HG03175 (cell line): ENCODE measurements at regions not wholly inside any gene's neighbourhood (a gene's known extent, or its start where the extent isn't known, plus 50 kb on each side); places are given as distances from the start of the nearest gene placed in this dataset.

Experiments
- ATAC-seq: cut with Tn5 transposase; IDR thresholded peaks from one replicate; pipeline ENCODE4 v1.9.1; 2021; ENCODE audit warnings: mild to moderate bottlenecking, moderate library complexity; ENCODE audit not compliant: unreplicated experiment

DNA sequence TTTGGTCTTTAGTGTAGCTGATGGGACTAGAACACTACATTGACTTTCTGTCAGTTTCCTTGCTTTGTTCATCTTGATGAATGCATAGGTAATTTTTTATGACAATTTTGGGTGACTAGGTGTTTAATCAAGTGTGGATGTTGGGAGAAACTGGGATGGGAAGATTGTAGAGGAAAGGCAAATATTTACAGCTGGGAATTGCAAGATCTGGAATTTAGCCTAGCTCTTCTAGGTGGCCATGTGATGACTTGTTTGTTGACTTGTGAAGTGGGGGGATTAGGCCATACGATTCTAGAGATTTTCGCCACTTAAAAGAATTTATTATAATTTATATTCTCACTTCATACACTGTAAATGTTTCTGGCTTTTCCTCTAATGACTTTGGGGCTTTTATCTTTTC, 480.3 kb upstream of the GOT2 start:
- ATAC-seq, result no peak

DNA sequence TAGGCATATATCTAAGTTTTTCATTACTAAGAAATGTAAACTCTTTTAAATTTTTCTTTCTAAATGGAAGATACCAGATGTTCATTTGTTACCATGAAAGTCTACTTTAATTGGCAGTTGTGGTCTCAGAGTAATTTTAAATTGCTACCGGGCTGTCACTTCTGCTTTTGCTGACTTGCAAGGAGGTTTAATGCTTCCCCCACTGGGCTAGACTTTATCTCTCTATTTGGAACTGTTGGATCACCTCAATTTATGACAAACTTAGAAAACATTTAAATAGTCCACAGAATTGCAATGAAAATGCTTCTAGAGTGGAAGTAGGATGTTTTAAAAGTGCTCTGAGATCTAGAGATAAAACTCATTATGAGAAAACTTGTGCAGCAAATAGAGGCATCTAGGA, 479.8 kb upstream of the GOT2 start:
- no peak for ATAC-seq

DNA sequence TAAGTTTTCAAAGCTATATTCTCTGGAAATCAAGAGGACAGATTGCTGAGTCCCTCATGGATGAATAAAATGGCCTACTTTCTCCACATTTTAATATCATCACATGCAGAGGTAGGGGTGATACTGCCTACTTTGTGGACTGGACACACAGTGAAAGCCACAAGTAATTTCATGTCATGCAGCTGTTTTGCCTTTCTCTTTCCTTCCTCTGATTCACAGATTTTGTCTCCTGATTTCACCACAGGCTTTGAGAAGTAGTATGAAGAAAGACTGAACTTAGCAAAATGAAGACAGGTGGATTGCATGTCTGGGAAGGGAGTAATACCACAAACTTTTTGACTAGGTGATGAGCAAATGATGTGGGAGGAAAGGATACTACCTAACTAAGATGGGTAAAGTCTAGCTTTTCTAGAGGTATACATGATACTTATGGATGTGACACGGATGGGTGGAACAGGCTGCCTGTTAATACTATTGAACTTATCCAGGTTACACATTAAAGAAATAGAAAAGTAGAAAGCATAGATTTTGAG, 478.4 kb upstream of the GOT2 start:
- no peak for ATAC-seq

DNA sequence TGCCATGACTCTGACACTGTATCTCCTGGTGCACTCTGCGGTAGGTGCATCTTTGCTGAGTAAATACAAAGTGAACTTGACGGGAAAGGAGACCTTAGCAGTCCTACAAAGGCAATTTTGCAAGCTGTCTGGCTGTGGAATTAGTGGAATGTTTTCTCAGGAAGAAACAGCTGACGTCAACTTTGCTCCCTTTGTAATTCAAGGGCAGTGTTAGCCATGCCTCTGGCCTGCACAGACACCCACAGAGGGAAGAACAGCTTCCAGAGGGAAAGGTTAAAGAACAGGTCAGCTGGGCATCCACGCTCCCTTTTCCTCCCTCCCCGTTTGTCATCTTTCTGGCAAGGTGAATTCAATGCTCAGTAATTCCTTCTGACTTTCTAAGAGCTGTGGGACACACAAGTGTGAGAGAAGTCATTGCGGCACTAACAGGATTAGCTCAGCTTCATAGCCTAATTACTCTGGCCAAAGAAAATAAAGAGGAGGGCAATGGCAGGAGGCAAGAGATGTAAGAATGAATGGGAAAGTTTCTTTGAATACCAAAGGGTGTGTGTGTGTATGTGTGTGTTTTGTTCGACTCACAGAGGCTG, 476.9 kb upstream of the GOT2 start:
- no peak for ATAC-seq

DNA sequence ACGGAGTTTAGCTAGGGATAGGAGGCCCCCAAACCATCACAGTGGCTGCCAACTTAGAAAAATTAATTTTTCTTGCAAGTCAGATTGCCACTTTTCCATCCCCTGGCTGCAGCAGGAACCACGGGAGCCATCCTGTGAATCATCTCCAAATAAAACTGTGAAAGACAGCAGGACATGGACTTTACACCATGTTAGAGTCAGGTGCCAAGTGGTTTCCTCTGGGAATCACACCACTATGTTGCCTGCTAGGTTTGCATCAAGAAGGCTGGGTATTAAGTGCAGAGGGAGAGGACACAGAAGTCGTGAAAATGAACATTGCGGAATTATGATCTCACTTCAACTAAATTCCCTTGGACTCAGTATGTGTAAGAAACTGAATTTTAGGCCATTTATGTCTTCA, 471.3 kb upstream of the GOT2 start:
- no peak for ATAC-seq

DNA sequence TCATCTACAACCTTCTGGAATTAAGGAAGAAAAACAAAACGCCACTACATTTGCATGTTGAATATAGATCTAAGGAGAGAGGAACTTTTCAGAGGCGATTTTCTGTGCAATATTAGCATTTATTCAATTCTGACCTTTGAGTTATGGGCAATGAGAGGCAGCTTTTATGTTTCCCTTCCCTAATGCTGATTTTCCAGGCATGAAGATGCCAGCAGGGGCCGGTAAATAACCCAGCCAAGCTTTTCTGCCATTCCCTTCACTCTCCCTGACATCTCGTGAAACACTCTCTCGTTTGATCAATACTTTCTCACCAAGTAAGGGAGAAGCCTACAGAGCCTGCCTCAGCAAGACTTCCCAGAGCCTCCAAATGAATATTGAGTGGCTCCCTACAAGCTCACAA, 470.5 kb upstream of the GOT2 start:
- ATAC-seq, result no peak

DNA sequence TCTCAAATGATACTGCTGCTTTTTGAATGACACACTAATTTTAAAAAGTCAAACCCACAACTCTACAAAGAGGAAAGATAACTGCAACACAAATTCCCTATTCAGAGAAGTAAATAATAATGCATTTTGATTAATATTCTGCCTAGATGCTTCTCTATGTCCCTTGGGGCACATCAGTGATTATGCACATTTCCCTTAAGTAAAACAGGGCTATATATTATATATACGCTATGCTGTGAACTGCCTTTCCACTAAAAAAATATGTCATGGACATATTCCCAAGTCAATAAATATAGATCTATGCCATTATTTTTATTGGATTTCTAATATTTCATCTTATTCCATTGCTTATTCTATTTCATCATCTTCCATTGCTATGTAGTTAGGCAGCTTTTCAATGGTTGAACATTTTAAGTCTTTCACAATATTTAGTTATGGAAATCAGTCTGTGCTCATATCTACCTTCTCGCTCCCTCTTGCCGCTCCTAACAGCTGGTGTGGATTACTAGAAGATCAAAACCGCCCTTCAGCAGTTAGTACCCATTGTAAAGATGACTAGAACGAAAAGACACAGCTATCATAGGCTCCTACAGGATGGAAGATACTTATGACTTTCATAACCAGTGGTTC, 468.2 kb upstream of the GOT2 start:
- ATAC-seq, result no peak

DNA sequence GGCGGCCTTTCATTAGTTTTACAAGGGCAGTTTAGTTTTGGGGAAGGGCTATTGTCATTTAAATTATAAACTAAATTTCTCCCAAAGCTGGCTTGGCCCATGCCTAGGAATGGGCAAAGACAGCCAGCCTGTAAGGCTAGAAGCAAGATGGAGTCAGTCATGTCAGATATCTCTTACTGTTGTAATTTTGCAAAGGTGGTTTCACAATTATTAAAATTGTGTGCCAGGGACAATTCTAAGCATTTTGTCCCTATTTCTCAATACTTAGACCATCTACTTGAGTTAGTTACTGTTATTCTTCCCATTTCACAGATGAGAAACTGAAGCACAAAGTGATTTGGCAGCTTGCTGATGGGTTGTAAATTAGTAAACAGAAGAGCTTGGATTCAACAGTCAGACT, 467.7 kb upstream of the GOT2 start:
- no peak for ATAC-seq

DNA sequence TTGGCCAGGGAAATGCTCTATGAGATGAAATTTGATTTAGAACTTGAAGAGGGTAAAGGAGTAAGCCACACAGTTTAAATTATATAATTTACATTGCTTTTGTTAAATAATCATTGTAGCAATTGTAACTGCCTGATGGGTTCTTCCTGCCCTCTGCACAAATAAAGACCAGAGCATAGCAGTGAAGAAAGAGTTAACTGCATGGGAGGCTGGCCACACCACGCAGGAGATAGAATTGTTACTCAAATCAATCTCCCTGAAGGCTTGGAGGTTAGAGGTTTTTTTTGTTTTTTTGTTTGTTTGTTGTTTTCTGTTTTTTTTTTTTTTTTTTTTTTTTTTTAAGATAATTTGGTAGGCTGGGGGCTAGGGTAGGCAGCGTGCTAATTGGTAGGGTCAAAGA, 467.0 kb upstream of the GOT2 start:
- no peak for ATAC-seq

DNA sequence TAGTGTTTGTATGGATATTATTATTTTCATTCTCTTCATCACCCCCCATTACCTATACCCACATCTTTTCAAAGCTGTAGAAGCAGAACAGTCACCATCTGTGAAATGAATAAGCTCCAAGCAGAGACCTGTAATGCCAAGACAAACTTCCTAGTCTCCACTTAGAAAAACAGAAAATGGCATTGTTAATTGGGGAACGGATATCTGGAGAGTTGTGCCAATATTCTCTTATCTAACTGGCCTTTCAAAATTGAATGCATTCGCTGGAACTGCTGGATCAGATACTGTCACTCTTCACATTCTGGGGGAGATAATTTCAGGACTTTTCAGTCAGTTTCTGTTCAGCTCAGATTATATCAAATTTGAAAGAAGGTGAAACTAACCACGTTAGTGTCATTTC, 464.4 kb upstream of the GOT2 start:
- ATAC-seq, result no peak

DNA sequence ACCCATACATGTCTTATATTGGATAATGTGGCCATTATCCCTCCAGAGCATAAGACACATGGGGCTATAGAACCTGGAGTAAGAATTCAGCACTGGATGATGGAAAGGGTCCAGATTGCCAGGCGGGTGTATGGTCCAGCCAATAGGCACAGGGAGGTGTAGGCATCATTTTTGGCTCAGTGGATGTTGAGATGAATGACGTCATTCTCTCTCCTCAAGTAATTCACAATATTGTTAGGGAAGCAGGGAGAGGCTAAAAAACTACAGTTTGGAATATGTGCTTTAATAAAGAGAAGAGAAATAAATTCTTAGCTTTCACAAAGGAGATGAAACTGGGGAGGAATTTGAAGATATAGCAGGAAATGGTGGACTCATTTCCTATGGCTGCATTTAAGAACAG, 461.1 kb upstream of the GOT2 start:
- ATAC-seq, result no peak

DNA sequence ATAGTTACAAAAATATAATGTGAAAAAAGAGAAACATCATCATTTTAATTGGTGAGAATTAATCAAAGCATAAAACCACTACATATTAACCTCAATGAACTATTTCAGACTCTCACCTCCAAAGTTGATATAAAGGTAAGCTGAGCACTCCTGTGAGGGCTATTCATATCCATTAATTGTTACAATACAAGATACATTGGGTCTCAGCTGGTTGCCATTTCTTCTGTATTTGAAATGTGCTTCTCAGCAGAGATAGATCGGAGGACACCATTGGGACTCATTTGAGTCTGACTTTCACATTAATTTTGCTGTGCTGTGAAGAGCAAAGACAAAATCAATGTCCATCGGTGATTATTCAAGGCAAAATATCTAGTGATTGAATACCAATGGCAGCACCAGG, 459.5 kb upstream of the GOT2 start:
- no peak for ATAC-seq

DNA sequence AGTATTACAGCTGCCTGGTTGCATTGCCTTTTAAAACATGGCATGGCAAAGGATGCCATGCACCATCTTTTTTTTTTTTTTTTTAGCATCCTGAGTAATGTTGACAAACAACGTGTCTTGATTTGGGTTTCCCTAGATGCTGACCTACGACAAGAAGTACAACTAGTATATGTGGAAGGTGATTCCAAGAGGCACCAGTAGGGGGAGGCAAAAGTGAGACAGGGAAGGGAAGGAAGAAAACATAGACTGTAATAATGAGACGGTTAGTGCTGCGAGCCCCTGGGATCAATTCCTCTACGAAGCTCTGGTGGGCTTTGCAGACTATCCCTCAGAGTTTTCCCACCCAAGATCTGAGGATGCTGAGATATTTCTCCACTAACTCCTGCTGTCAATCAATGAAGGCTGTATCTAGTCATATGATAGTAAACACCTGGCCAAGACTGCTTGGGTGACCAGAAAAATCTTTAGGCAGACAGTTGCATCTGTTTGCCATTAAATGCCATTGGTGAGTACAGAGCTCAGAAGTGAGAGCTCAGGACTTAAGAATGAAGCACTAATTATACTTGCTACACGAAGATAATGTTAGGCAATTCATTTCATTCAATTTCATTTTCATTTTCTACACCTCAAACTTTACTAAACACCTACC, 458.6 kb upstream of the GOT2 start:
- ATAC-seq, result peak; percentile 74

DNA sequence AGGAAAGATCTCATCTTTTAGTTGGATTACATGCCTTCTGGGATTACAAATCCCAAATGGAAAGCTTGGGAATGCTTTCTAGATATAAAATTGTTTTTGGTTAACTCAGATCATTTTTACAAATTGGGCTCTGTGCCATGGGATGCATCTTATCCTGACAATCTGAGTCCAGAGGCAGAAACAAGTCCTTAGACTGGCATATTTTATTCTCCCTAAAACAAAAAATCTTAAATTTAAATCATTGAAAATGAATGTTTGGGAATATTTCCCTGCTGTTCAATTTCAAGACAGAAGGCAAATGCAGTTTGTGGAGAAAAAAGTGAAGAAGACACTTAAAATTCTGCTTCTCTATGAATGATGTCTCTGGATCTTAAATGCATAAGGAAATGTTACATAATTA, 456.6 kb upstream of the GOT2 start:
- ATAC-seq, result no peak

DNA sequence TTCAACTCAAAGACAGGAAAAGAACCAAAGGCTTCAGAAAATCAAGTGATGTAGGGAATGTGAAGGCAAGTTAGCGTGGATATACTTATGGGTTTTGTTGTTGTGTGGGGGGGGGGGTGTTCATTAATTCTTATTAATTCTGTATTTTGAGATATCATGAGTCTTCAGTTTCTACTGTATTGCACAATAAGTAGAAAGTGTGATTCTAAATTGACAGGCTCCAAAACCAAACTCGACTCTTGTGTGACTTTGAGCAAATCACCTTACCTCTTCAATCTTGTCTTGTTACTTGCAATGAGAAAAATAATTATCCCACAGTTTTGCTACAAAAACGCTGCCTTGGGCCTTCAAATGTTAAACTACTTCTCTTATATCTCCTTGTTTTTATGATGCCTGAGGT, 453.9 kb upstream of the GOT2 start:
- no peak for ATAC-seq

DNA sequence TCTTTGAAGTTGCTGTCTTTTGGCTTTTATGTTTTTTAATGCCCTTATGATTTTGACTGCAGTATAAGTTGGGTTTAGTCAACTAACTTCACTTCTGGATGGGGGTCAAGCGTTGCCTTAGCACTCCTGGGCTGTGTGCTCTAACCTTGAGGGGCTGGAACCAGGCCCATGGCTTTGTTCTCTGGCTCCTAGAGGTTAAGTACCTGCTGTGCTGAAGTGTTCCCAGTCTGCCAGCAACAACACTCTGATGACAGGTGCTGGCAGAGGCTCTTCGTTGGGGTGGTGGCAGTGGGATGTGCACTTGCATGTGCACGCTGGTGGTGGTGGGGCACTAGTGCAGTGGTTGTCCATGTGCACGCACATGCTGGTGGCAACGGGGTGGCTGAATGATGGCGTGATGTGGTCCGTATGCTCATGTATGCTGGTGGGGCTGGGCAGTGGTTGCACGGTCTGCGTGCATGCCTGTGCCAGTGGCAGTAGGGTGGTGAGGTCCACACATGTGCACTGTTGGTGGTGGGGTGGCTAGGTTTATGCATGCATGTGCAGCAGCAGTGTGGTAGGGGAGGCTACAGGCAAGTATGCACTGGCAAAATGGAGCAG, 447.8 kb upstream of the GOT2 start:
- no peak for ATAC-seq

DNA sequence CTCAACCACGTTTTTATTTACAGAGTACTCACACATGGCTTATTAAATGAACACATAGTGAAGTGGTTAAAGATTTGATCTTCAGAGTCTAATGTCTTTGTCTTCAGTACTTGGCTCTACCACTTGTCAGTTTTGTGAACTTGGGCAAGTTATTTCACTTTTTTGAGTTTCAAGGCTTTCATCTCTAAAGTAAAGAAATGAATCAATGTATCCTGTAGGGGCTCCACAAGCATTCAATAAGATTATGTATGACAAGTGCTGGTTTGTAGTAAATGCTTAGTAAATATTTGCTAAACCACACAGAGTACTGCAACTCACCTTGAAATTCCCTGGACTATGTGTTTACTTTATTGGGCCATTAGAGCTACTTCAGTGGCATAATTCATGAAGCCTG, 446.0 kb upstream of the GOT2 start:
- ATAC-seq, result no peak

DNA sequence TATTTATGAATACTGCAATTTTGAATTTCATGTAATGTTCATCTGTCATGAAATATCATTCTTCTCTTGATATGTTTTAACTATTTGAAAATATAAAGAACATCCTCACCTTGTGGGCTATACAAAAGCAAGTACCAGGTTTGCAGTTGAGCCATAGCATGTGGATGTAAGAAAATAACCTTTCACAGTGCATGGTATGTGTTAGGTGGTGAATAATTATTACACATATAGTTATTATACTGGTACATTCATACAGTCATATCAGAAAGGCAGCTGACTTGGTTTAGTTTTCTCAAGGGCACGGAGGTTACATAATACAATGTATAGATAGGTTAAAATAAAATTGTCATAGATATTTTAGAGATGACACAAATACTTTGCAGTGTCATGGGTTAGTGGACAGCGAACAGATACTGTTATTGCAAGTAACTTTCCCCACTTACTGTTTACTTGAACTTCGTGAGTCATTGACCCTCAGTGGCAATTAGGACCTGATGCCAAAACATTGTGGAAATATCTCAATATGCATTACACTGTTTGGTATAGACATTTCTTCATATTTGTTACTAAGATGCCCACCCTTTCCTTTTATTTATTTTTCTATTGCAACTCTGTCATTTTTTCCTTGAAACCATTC, 445.4 kb upstream of the GOT2 start:
- no peak for ATAC-seq

DNA sequence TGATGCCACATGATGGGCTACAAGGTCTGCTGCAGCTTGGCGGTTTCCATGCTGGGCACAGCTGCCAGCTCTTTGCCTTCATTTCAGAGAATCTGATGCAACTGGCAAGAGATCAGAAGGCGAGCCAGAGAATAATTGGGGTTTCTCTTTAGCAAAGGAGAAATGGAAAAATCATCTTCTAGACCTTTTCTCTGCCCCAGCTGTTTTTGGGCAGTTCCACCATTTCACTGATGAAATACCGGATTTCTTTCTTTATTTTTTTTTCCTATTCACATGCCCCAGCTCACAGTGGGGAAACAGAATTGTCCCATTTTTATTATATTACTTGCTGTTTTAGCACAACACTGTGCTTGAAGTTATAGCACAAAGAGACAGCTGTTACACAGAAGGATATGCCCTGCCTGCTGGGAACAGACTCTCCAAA, 439.3 kb upstream of the GOT2 start:
- ATAC-seq, result no peak

DNA sequence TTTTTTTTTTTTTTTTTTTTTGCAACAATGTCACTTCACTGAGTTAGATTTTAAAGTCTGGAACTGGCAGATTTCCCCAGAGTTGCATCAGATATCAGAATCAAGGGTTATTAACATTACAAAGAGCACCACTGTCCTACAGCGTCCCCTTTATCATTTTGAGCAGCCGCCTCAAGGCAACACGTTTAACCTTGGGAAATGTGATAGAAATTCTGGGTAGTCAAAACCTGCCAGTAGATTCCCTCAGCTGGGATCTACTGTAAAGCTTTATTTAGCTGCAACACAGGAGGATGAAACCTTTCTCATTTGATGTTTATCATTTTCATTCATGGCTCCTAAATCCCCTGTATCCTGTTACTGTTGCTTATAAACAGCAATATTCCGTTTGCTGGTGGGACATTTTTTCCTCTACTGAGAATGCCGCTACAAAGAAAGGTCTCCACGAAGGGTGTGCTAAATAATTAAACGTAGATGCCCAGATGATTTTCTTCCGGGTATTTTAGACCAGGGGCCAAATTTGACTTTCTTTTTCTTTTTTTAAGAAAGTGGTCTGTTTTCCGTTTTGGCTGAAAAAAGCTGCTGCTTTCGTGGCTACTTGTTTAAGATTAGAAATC, 436.1 kb upstream of the GOT2 start:
- ATAC-seq, result no peak

DNA sequence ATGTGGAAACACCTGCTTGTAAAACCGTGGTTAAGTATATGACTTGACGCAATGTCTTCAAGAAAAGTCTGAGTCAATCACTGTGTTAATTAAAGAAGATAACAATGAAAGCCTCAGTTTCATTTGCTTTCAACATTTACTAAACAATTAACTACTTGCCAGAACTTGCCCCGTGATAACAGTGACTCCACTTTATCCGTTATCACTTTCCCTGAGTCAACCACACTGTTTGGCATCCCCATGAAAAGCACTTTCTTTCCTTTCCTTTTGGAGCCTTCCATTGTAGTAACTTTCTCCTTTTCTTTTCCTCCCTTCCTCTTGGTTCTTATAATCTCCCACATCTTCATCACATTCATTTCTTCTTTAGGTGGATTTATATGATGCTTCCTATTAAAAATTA, 435.1 kb upstream of the GOT2 start:
- ATAC-seq, result no peak
